ENCODE measurements at regions not wholly inside any gene's neighbourhood (a gene's known extent, or its start where the extent isn't known, plus 50 kb on each side); places are given as distances from the start of the nearest gene placed in this dataset.

GRCh38 chr3:95627293-95627692 is 1187.1 kb upstream of the EPHA6 start:
- Histone ChIP-seq H3K9ac (ENCODE audit: low read length in 5 of 5) (no peak overlapping the region), H3K36me3 (ENCODE audit: control insufficient read depth in 5 of 5, insufficient read depth in 5 of 5, low read length in 5 of 5) (no peaks in the 10 kb centered on the region), H3K4me3 (ENCODE audit: low read depth in 1 of 5, low read length in 5 of 5) (no peak overlapping the region), H3K27me3 (ENCODE audit: control insufficient read depth in 5 of 5, insufficient read depth in 4 of 5, low read length in 5 of 5) (no peaks in the 10 kb centered on the region), H3K9me3 (ENCODE audit: control insufficient read depth in 5 of 5, low read length in 5 of 5) (no peaks in the 10 kb centered on the region), H3K4me1 (ENCODE audit: control insufficient read depth in 5 of 5, insufficient read depth in 5 of 5, low read length in 5 of 5) (no peaks in the 10 kb centered on the region), H3K27ac (ENCODE audit: low read depth, low read length) (no peak overlapping the region)

GRCh38 chr3:95627697-95628096 is 1186.7 kb upstream of the EPHA6 start:
- Histone ChIP-seq H3K4me1 (ENCODE audit: control insufficient read depth in 5 of 5, insufficient read depth in 5 of 5, low read length in 5 of 5) (no peaks in the 10 kb centered on the region), H3K9ac (ENCODE audit: low read length in 5 of 5) (no peak overlapping the region), H3K27ac (ENCODE audit: low read depth, low read length) (no peak overlapping the region), H3K27me3 (ENCODE audit: control insufficient read depth in 5 of 5, insufficient read depth in 4 of 5, low read length in 5 of 5) (no peaks in the 10 kb centered on the region), H3K36me3 (ENCODE audit: control insufficient read depth in 5 of 5, insufficient read depth in 5 of 5, low read length in 5 of 5) (no peaks in the 10 kb centered on the region), H3K9me3 (ENCODE audit: control insufficient read depth in 5 of 5, low read length in 5 of 5) (no peaks in the 10 kb centered on the region), H3K4me3 (ENCODE audit: low read depth in 1 of 5, low read length in 5 of 5) (no peak overlapping the region)

GRCh38 chr3:95629802-95630201 is 1184.6 kb upstream of the EPHA6 start:
- Histone ChIP-seq H3K4me1 (ENCODE audit: control insufficient read depth in 5 of 5, insufficient read depth in 5 of 5, low read length in 5 of 5) (no peaks in the 10 kb centered on the region), H3K27me3 (ENCODE audit: control insufficient read depth in 5 of 5, insufficient read depth in 4 of 5, low read length in 5 of 5) (no peaks in the 10 kb centered on the region), H3K4me3 (ENCODE audit: low read depth in 1 of 5, low read length in 5 of 5) (no peak overlapping the region), H3K9ac (ENCODE audit: low read length in 5 of 5) (no peak overlapping the region), H3K27ac (ENCODE audit: low read depth, low read length) (no peak overlapping the region), H3K9me3 (ENCODE audit: control insufficient read depth in 5 of 5, low read length in 5 of 5) (no peaks in the 10 kb centered on the region), H3K36me3 (ENCODE audit: control insufficient read depth in 5 of 5, insufficient read depth in 5 of 5, low read length in 5 of 5) (no peaks in the 10 kb centered on the region)

- Histone ChIP-seq H3K36me3 (ENCODE audit: control insufficient read depth in 5 of 5, insufficient read depth in 5 of 5, low read length in 5 of 5) (no peaks in the 10 kb centered on the region), H3K4me1 (ENCODE audit: control insufficient read depth in 5 of 5, insufficient read depth in 5 of 5, low read length in 5 of 5) (no peaks in the 10 kb centered on the region), H3K27me3 (ENCODE audit: control insufficient read depth in 5 of 5, insufficient read depth in 4 of 5, low read length in 5 of 5) (no peaks in the 10 kb centered on the region), H3K9me3 (ENCODE audit: control insufficient read depth in 5 of 5, low read length in 5 of 5) (peaks cover 0 to 13% (median 3%) of the 10 kb centered on the region in 5 donors), H3K9ac (ENCODE audit: low read length in 5 of 5) (no peak overlapping the region), H3K27ac (ENCODE audit: low read depth, low read length) (no peak overlapping the region), H3K4me3 (ENCODE audit: low read depth in 1 of 5, low read length in 5 of 5) (no peak overlapping the region)
Observed at GRCh38 chr3:95645291-95645690, 1169.1 kb upstream of the EPHA6 start.

- no peak overlapping the region for H3K4me3 ChIP-seq (ENCODE audit: low read depth in 1 of 5, low read length in 5 of 5)
- no peak overlapping the region for H3K9ac ChIP-seq (ENCODE audit: low read length in 5 of 5)
- no peaks in the 10 kb centered on the region for H3K4me1 ChIP-seq (ENCODE audit: control insufficient read depth in 5 of 5, insufficient read depth in 5 of 5, low read length in 5 of 5)
- peaks cover 0 to 6% (median 0%) of the 10 kb centered on the region in 5 donors for H3K9me3 ChIP-seq (ENCODE audit: control insufficient read depth in 5 of 5, low read length in 5 of 5)
- no peak overlapping the region for H3K27ac ChIP-seq (ENCODE audit: low read depth, low read length)
- H3K27me3 ChIP-seq (ENCODE audit: control insufficient read depth in 5 of 5, insufficient read depth in 4 of 5, low read length in 5 of 5), result no peaks in the 10 kb centered on the region
- H3K36me3 ChIP-seq (ENCODE audit: control insufficient read depth in 5 of 5, insufficient read depth in 5 of 5, low read length in 5 of 5), result no peaks in the 10 kb centered on the region
Observed at GRCh38 chr3:95654570-95655362, 1159.6 kb upstream of the EPHA6 start.

GRCh38 chr3:95655363-95655986 is 1158.9 kb upstream of the EPHA6 start:
- Histone ChIP-seq H3K36me3 (ENCODE audit: control insufficient read depth in 5 of 5, insufficient read depth in 5 of 5, low read length in 5 of 5) (no peaks in the 10 kb centered on the region), H3K27me3 (ENCODE audit: control insufficient read depth in 5 of 5, insufficient read depth in 4 of 5, low read length in 5 of 5) (no peaks in the 10 kb centered on the region), H3K9ac (ENCODE audit: low read length in 5 of 5) (no peak overlapping the region), H3K4me1 (ENCODE audit: control insufficient read depth in 5 of 5, insufficient read depth in 5 of 5, low read length in 5 of 5) (no peaks in the 10 kb centered on the region), H3K9me3 (ENCODE audit: control insufficient read depth in 5 of 5, low read length in 5 of 5) (peaks cover 0 to 6% (median 0%) of the 10 kb centered on the region in 5 donors), H3K27ac (ENCODE audit: low read depth, low read length) (no peak overlapping the region), H3K4me3 (ENCODE audit: low read depth in 1 of 5, low read length in 5 of 5) (no peak overlapping the region)

- H3K36me3 ChIP-seq (ENCODE audit: control insufficient read depth in 5 of 5, insufficient read depth in 5 of 5, low read length in 5 of 5), result no peaks in the 10 kb centered on the region
- H3K4me3 ChIP-seq (ENCODE audit: low read depth in 1 of 5, low read length in 5 of 5), result no peak overlapping the region
- no peak overlapping the region for H3K9ac ChIP-seq (ENCODE audit: low read length in 5 of 5)
- no peaks in the 10 kb centered on the region for H3K9me3 ChIP-seq (ENCODE audit: control insufficient read depth in 5 of 5, low read length in 5 of 5)
- H3K4me1 ChIP-seq (ENCODE audit: control insufficient read depth in 5 of 5, insufficient read depth in 5 of 5, low read length in 5 of 5), result no peaks in the 10 kb centered on the region
- H3K27me3 ChIP-seq (ENCODE audit: control insufficient read depth in 5 of 5, insufficient read depth in 4 of 5, low read length in 5 of 5), result no peaks in the 10 kb centered on the region
- H3K27ac ChIP-seq (ENCODE audit: low read depth, low read length), result no peak overlapping the region
Observed at GRCh38 chr3:95670765-95671164, 1143.6 kb upstream of the EPHA6 start.

- Histone ChIP-seq H3K4me3 (ENCODE audit: low read depth in 1 of 5, low read length in 5 of 5) (no peak overlapping the region), H3K36me3 (ENCODE audit: control insufficient read depth in 5 of 5, insufficient read depth in 5 of 5, low read length in 5 of 5) (no peaks in the 10 kb centered on the region), H3K9me3 (ENCODE audit: control insufficient read depth in 5 of 5, low read length in 5 of 5) (no peaks in the 10 kb centered on the region), H3K9ac (ENCODE audit: low read length in 5 of 5) (no peak overlapping the region), H3K27me3 (ENCODE audit: control insufficient read depth in 5 of 5, insufficient read depth in 4 of 5, low read length in 5 of 5) (no peaks in the 10 kb centered on the region), H3K4me1 (ENCODE audit: control insufficient read depth in 5 of 5, insufficient read depth in 5 of 5, low read length in 5 of 5) (no peaks in the 10 kb centered on the region), H3K27ac (ENCODE audit: low read depth, low read length) (no peak overlapping the region)
Observed at GRCh38 chr3:95673215-95673614, 1141.2 kb upstream of the EPHA6 start.

GRCh38 chr3:95705786-95706418 is 1108.5 kb upstream of the EPHA6 start:
- H3K9me3 ChIP-seq (ENCODE audit: control insufficient read depth in 5 of 5, low read length in 5 of 5), result peaks cover 0 to 8% (median 2%) of the 10 kb centered on the region in 5 donors
- no peak overlapping the region for H3K27ac ChIP-seq (ENCODE audit: low read depth, low read length)
- no peaks in the 10 kb centered on the region for H3K36me3 ChIP-seq (ENCODE audit: control insufficient read depth in 5 of 5, insufficient read depth in 5 of 5, low read length in 5 of 5)
- no peaks in the 10 kb centered on the region for H3K27me3 ChIP-seq (ENCODE audit: control insufficient read depth in 5 of 5, insufficient read depth in 4 of 5, low read length in 5 of 5)
- H3K4me3 ChIP-seq (ENCODE audit: low read depth in 1 of 5, low read length in 5 of 5), result peak overlapping the region in 4 of 5 donors; percentile 24 to 40 (median 26)
- H3K4me1 ChIP-seq (ENCODE audit: control insufficient read depth in 5 of 5, insufficient read depth in 5 of 5, low read length in 5 of 5), result no peaks in the 10 kb centered on the region
- no peak overlapping the region for H3K9ac ChIP-seq (ENCODE audit: low read length in 5 of 5)

- Histone ChIP-seq H3K36me3 (ENCODE audit: control insufficient read depth in 5 of 5, insufficient read depth in 5 of 5, low read length in 5 of 5) (no peaks in the 10 kb centered on the region), H3K9ac (ENCODE audit: low read length in 5 of 5) (no peak overlapping the region), H3K4me3 (ENCODE audit: low read depth in 1 of 5, low read length in 5 of 5) (no peak overlapping the region), H3K27me3 (ENCODE audit: control insufficient read depth in 5 of 5, insufficient read depth in 4 of 5, low read length in 5 of 5) (no peaks in the 10 kb centered on the region), H3K27ac (ENCODE audit: low read depth, low read length) (no peak overlapping the region), H3K9me3 (ENCODE audit: control insufficient read depth in 5 of 5, low read length in 5 of 5) (peaks cover 0 to 8% (median 2%) of the 10 kb centered on the region in 5 donors), H3K4me1 (ENCODE audit: control insufficient read depth in 5 of 5, insufficient read depth in 5 of 5, low read length in 5 of 5) (no peaks in the 10 kb centered on the region)
Observed at GRCh38 chr3:95707268-95707667, 1107.1 kb upstream of the EPHA6 start.

All from subcutaneous abdominal adipose tissue (tissue), 5 donors.